8988T (cell line): ENCODE measurements at regions not wholly inside any gene's neighbourhood (a gene's known extent, or its start where the extent isn't known, plus 50 kb on each side); places are given as distances from the start of the nearest gene placed in this dataset.
"Not testable (repeated sequence)": the region's sequence is repeated elsewhere in the genome, so short reads cannot be mapped to it uniquely, and the experiment has no call there.

Experiments used
- DNase-seq: peaks from one replicate; pipeline ENCODE4 v3.0.0; 2011

DNA sequence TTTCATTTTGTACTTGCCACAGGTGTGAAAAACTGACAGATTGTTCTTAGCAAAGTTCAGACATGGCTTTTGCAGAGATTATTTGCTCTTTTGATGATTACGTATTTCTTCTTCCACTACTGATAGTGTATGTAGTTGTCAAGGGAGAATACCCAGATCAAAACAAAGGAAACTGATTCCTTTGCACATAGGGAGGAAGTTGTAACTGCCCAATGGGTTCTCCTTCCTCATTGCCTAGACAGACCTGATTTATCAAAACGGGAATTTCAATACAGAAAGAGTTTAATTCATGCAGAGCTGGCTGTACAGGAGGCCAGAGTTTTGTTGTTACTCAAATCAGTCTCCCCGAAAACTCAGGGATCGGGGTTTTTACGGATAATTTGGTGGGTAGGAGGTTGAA is 214.7 kb downstream of the BCAS1 start:
- DNase-seq = no peak

DNA sequence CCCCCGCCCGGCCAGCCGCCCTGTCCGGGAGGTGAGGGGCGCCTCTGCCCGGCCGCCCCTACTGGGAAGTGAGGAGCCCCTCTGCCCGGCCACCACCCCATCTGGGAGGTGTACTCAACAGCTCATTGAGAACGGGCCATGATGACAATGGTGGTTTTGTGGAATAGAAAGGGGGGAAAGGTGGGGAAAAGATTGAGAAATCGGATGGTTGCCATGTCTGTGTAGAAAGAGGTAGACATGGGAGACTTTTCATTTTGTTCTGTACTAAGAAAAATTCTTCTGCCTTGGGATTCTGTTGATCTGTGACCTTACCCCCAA is 215.8 kb downstream of the BCAS1 start:
- not testable (repeated sequence) for DNase-seq

DNA sequence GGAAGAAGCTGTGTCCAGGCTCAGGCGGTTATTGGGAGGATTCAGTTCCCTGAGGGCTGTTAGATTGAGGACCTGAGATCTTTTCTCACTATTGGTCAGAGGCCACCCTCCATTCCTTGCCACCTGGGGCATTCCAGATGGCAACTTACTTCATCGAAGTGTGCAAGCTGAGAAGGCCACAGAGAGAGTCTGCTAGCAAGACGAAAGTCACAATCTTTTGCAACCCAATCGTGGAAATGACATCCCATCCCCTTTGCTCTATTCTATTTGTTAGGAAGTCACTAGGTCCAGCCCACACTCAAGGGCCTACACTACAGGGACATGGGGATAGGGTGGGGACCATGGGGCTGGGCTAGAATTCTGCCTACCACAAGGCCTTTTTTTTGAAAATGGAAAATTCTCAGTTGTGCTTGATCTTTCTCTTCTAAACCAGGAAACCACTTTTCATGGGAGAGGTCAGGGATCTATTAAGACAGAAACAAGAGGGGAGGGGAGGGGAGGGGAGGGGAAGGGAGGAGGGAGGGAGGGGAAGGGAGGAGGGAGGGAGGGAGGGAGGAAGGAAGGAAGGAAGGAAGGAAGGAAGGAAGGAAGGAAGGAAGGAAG is 217.2 kb downstream of the BCAS1 start:
- DNase-seq = no peak

DNA sequence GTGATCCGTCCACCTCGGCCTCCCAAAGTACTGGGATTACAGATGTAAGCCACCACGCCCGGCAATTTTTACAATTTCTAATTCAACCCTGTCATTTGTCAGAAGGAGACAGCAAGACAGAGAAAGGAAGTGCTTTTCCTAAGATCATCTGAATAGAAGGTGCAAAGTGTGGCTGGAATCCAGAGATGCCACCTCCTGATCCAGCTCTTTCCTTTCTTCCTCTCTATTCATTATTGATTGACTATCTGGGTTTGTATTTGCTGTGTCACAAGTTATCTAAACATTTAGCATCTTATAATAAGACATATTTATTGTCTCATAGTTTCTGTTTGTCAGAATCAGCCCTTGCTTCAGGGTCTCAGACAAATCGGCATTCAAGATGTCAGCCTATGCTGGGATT is 217.7 kb downstream of the BCAS1 start:
- no peak for DNase-seq

DNA sequence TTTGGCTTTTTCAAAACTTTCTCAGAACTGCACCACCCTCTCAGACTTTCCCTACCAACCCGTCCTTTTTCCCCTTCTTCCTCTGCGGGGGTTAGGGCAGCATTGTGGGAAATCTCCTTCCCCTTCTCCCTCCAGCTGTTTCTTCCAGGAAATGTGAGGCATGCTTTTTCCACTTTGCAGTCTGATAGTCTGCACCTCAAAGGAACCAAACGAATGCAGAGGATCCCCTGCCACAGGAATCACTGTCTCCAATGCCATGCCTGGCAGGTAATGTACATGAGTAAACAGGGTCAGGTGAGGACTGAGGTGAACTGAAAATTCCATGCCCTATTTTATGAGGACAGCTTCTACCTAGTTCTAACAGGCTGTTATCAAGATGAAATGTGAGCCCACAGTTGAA is 218.4 kb downstream of the BCAS1 start:
- DNase-seq = no peak

DNA sequence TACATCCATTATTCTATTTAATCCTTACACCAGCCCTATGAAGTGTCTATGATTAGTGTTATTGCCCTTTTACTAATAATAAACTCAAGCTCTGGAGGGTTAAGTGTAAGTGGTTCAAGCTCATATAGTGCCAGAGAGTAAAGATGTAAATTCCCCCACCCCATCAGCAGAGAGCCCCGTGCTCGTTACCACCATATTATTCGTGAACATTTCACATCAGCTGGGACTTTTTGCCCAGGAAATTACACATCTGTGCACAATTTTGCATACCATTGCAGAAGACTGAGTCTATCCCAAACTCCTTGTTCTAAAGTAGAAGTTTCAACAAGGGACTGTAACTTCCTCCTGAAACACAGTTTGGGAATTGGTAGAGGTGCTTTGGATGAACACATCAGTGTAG is 220.1 kb downstream of the BCAS1 start:
- DNase-seq = no peak

DNA sequence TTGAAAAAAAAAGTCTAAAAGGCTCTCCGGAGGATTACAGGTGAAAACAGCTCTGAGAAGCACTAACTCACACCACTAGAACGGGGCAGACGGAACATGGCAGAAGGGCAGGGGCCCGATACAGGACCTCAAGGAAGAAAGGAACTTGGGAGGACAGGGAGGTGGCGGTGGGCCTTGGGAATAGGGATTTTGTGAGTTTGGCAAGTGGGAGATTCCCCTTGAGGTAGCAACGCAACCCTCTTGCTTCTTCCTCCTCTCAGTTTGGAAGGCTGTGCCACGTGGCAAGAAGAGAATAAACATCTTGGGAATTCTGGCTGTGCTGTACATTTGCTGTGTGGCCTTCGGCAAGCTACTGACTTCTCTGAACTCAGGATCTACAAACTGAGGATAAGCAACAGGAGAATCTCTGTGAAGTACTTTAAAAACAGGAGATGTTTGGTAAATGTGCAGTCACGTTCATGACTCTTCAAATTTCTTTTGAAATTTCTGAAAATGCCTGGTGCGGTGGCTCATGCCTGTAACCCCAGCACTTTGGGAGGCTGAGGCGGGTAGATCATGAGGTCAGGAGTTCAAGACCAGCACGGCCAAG is 220.8 kb downstream of the BCAS1 start:
- no peak for DNase-seq

DNA sequence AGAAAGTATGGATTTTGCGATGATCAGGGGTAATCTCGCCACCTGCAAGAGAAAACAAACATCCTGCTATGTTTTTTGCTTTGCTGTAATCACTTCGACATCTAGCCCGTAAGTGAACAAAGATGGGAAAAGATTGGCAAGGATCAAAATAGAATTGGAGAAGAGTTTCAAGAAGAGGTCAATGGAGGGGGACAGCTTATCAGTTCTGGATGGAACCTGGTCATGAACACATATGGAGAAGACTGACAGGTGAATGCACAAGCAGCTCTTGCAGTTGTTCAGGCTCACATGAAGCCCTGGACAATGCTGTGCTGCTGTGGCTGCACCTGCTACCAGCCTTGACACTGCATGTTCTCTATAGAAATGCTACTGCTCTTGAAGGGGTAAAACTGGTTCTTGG is 222.1 kb downstream of the BCAS1 start:
- no peak for DNase-seq

DNA sequence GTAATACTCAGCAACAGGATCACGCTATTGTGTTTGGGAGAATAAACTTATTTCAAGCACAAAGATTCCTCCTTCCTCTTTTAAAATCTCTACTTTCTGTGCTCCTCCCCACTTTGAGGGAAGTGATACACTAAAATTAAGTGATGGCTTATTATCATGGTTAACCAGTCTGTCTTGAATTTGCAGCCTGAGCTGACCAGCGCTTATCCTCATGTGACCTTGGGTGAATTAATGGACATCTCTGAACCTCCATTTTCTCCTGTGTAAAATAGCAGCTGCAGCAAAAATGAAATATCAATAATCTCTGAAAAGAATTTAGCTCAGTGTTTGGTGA is 222.6 kb downstream of the BCAS1 start:
- DNase-seq = no peak

DNA sequence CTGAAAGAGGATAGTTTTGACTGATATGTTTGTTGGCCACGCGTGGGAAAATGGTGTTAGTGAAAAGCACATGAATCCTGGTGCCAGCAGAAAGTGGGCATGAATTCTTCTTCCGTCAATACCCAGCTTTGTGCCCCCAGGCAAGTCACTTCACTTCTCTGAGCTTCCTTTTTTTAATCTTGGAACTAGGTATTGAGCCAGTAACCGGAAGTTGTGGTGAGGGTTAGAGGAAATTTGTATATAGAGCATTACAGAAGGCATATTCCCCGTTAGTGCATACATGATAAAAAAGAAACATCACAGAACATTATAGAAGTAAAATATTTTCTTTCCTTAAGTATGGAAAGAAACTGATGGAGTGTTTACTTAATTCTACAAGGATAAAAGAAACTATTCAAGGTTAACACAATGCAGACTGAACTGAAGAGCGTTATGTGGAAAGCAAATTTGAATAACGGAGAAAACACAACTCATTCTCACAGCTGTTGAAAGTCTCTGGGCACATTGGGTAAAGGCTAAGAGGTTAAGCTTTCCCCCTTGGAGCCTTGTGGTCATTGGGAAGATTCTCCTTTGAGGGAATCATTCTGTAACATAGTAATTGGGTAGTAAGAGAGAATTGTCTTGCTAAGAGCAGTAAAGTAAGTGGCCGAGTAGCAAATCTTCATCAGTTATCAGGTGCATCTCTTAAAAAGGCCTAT is 223.1 kb downstream of the BCAS1 start:
- no peak for DNase-seq

DNA sequence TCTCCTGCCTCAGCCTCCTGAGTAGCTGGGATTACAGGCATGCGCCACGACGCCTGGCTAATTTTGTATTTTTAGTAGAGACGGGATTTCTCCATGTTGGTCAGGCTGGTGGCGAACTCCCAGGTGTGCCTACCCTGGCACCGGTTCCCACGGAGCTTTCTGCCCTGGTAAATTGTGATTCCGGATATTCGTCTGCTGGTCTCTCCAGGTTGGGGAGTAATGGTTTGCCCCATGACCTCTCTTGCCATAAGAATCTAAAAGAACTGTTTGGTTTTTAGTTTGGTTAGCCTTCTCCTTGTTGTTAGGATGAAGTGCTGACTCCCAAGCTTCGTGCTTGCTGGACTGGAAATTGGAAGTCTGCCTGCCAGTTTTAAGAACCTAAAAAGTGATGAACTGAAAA is 223.8 kb downstream of the BCAS1 start:
- no peak for DNase-seq

DNA sequence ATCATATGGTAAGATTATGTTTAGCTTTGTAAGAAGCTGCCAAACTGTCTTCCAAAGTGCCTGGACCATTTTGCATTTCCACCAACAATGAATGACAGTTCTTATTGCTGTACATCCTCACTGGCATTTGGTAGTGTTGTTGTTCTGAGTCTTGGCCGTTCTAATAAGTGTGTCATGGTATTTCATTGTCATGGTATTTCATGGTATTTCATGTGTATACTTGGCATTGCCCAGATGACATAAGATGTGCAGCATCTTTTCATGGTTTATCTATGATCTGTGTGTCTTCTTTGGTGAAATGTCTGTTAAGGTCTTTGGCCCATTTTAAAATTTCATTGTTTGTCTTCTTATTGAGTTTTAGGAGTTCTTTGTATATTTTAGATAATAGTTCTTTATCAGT is 224.4 kb downstream of the BCAS1 start:
- no peak for DNase-seq

DNA sequence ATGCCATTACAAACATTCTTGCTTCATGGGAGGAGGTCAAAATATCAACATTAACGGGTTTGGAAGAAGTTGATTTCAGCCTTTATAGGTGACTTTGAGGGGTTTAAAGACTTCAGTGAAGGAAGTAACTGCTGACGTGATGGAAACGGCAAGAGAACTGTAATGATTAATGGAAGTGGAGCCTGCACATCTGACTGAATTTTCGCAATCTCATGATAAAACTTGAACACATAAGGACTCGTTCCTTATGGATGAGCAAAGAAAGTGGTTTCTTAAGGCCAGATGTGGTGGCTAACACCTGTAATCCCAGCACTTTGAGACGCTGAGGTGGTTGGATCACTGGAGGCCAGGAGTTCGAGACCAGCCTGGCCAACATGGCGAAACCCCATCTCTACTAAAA is 226.1 kb downstream of the BCAS1 start:
- no peak for DNase-seq

DNA sequence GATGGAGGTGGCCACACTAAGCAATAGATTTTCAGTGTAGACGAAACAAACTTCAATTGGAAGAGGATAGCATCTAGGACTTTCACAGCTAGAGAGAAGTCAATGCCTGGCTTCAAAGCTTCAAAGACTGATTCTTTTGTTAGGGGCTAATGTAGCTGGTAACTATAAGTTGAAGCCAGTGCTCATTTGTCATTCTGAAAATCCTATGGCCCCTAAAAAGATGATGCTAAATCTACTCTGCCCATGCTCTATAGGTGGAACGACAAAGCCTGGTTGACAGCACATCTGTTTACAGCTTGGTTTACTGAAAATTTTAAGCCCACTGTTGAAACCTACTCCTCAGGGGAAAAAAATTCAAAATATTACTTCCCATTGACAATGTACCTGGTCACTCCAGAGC is 226.7 kb downstream of the BCAS1 start:
- no peak for DNase-seq

DNA sequence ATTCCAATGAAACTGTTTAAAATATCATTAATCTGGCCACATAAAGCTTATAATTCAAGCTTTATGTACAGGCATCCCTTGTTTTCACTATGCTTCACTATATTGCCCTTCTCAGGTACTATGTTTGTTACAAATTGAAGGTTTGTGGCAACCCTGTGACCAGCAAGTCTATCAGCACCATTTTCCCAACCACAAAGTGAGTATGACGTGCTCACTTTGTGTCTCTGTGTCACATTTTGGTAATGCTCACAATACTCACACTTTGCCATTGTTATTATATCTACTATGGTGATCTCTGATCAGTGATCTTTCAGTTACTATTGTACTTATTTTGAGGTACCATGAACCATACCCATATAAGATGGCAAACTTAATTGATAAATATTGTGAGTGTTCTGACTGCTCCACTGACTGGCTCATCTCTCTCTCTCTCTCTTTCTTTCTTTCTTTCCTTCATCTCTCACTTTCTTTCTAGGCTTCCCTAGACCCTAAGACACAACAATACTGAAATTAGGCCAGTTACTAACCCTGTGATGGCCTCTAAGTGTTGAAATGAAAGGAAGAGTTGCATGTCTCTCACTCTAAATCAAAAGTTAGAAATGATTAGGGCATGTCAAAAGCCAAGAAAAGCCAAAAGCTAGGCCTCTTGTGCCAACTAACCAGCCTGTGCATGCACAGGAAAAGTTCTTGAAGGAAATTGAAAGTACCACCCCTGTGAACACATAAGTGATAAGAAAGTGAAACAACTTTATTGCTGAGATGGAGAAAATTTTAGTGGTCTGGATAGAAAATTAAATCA is 227.9 kb downstream of the BCAS1 start:
- no peak for DNase-seq

DNA sequence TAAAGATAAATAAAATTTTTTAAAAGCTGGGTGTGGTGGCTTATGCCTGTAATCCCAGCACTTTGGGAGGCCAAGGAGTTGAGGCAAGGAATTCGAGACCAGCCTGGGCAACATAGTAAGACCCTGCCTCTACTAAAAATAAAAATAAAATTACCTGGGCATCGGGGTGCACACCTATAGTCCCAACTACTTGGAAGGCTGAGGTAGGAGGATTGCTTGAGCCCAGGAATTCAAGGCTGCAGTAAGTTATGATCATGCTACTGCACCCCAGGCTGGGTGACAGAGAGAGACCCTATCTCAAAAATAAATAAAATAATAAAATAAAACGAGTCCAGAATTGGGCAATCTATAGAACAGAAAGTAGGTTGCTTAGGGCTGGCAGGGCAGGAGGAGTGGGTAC is 228.7 kb downstream of the BCAS1 start:
- DNase-seq = no peak

DNA sequence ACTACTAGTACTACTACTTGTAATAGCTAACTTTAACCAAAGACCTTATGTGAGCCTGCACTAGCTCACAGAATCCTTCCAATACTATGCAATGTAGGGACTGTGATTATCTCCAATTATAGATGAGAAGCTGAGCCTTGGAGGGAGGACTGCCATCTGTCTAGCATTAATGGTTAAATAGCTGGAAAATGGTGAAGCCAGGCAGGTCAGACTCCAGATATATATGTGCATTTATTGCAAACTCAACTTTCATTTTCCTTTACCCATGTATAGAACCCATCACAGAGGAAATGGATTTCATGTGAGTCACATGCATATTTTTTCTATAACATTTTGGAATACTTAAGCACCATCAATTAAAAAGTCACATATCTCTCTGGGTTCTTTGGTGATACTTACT is 229.9 kb downstream of the BCAS1 start:
- DNase-seq = no peak

DNA sequence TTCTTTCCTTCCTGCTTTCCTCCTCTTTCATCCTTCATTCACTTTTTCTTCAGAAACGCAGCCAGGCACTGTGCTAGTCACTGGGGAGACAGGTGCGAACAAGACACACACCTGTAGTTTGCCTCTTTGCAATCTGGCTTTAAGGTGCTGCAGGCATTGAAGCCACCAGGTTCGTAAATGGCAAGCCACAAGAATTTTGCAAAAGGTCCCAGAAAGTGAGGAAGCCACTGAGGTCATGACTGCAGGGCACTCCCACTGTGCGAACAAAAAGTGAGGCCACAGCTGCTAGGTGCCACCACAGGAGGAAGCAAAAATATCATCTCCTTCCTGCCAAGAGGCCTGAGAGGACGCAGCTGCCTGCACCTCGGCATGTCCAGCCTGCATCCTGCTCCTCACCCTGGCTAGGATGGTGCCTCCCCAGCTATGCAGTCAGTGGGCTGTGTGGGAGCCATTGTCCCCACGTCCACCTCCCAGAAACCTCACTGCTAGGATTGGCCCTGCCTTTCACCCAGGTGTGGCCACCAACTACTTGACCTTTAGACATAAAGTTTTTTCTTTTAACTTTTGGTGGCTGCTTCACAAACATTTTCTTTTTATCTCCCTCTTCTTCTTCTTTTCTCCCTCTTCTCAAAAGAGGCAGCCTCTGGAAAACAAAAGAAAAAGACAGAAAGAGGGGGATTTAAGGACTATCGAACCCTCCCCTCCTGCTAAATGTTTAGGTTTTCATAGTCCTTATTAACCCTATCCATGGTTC is 230.8 kb downstream of the BCAS1 start:
- DNase-seq = no peak

DNA sequence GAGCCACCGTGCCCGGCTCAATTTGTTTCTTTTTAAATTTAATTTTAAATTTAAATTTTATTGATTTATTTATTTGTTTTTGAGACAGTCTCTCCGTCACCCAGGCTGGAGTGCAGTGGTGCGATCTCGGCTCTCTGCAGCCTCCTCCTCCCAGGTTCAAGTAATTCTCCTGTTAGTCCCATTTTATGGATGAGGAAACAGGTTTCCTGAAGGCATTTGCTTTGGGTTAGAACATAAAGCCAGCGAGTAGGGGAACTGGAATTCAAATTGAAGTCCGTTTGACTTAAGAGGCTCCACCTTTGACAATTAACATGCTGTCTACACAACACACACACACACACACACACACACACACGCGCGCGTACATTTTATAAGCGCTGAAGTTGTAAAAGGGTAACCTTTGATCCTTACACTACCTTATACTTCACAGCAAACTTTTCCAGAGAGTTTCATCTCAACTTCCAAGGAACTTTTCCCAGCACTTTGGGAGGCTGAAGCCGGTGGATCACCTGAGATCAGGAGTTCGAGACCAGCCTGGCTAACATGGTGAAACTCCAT is 232.0 kb downstream of the BCAS1 start:
- no peak for DNase-seq

DNA sequence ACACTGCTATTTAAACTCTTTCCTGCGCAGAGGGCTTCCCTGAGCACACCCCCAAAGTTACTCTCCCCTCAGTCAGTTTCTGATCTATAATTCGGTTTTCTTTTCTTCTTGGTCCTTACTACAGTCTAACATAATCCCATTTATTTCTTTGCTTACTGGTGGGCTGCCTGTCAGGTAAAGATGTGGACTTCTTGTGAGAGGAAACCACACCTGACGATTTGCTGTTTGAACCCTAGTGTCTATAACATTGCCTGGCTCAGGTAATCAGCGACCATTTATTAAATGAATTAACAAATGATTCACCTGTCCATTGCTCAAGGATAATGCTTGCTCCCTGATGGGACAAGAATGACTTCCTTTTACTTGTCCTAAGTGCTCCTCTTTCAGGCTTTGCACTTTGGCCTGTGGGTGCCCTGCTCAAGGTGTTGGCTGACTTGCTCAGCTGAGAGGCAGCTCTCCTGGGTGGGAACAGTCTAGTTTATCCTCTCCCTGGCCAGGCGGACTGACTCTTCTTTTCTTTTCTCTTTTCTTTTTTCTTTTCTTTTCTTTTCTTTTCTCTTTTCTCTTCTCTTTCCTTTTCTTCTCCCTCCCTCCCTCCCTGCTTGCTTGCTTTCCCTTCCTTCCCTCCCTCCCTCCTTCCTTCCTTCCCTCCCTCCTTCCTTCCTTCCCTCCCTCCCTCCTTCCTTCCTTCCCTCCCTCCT is 233.1 kb downstream of the BCAS1 start:
- DNase-seq = no peak

DNA sequence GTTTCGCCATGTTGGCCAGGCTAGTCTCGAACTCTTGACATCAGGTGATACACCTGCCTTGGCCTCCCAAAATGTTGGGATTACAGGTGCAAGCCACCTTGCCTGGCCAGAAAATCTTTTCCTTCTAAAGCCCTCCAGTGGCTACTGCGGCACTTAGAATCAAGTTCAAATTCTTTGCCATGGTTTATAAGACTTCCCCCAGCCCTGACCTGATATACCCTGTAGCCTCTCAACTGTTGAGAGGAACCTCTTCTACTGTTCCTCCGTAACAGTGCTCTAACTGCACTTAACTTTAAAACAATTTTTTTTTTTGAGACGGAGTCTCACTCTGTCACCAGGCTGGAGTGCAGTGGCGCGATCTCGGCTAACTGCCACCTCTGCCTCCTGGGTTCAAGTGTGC is 235.6 kb downstream of the BCAS1 start:
- DNase-seq = no peak

DNA sequence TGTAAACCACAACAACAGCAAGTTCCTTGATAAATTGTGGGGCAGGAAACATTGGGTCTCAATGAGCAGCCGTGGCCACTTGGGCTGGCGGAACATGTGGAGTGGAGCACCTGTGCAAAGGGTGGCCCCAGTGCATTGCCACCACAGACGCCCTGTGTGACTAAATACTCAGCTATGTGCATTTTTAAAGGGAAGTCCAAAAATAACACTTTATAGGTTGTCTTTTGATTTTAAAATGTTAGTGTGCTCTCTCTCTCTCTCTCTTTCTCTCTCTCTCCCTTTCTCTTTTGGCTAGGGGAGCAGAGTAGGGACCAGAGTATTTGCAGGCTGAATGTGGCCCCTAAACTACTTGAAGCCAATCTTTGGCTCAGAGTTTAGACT is 236.3 kb downstream of the BCAS1 start:
- DNase-seq = no peak
